ENCODE measurements at regions not wholly inside any gene's neighbourhood (a gene's known extent, or its start where the extent isn't known, plus 50 kb on each side); places are given as distances from the start of the nearest gene placed in this dataset.
"Not testable (repeated sequence)": the region's sequence is repeated elsewhere in the genome, so short reads cannot be mapped to it uniquely, and the experiment has no call there.

- DNase-seq = no peak
These were observed 233.6 kb upstream of the SEMA3E start for GRCh38 chr7:83882551-83882950.

- DNase-seq = no peak
These were observed 230.1 kb upstream of the SEMA3E start for GRCh38 chr7:83879063-83879462.

- no peak for DNase-seq
These were observed 229.7 kb upstream of the SEMA3E start for GRCh38 chr7:83878614-83879013.

- DNase-seq = no peak
These were observed 227.7 kb upstream of the SEMA3E start for GRCh38 chr7:83876593-83876992.

- DNase-seq = no peak
These were observed 224.5 kb upstream of the SEMA3E start for GRCh38 chr7:83873459-83873858.

- no peak for DNase-seq
These were observed 223.6 kb upstream of the SEMA3E start for GRCh38 chr7:83872501-83872900.

- no peak for DNase-seq
These were observed 221.6 kb upstream of the SEMA3E start for GRCh38 chr7:83870515-83870914.

GRCh38 chr7:83866582-83866981 lies 217.6 kb upstream of the SEMA3E start:
- DNase-seq = no peak

- DNase-seq = no peak
These were observed 215.6 kb upstream of the SEMA3E start for GRCh38 chr7:83864551-83864950.

GRCh38 chr7:83863906-83864305 lies 215.0 kb upstream of the SEMA3E start:
- no peak for DNase-seq

GRCh38 chr7:83861876-83862275 lies 212.9 kb upstream of the SEMA3E start:
- no peak for DNase-seq

- DNase-seq = no peak
These were observed 210.9 kb upstream of the SEMA3E start for GRCh38 chr7:83859827-83860226.

- DNase-seq = no peak
These were observed 208.8 kb upstream of the SEMA3E start for GRCh38 chr7:83857691-83858090.

GRCh38 chr7:83856094-83856493 lies 207.2 kb upstream of the SEMA3E start:
- DNase-seq = no peak

GRCh38 chr7:83852136-83852535 lies 203.2 kb upstream of the SEMA3E start:
- DNase-seq = no peak

GRCh38 chr7:83851551-83851950 lies 202.6 kb upstream of the SEMA3E start:
- no peak for DNase-seq

- DNase-seq = no peak
These were observed 202.0 kb upstream of the SEMA3E start for GRCh38 chr7:83850941-83851340.

- DNase-seq = no peak
These were observed 201.2 kb upstream of the SEMA3E start for GRCh38 chr7:83850125-83850524.

- DNase-seq = no peak
These were observed 200.2 kb upstream of the SEMA3E start for GRCh38 chr7:83849131-83849530.

GRCh38 chr7:83842894-83843293 lies 194.0 kb upstream of the SEMA3E start:
- DNase-seq = no peak

- DNase-seq = no peak
These were observed 188.7 kb upstream of the SEMA3E start for GRCh38 chr7:83837683-83838082.

- DNase-seq = no peak
These were observed 187.1 kb upstream of the SEMA3E start for GRCh38 chr7:83836028-83836427.

GRCh38 chr7:83835424-83835823 lies 186.5 kb upstream of the SEMA3E start:
- no peak for DNase-seq

GRCh38 chr7:83833721-83834120 lies 184.8 kb upstream of the SEMA3E start:
- not testable (repeated sequence) for DNase-seq

GRCh38 chr7:83832009-83832408 lies 183.1 kb upstream of the SEMA3E start:
- no peak for DNase-seq

GRCh38 chr7:83827036-83827435 lies 178.1 kb upstream of the SEMA3E start:
- no peak for DNase-seq

Data from kidney glomerular epithelial cell (primary cell).